Suppressor macrophage treated with lipopolysaccharide for 4 hours (primary cell): ENCODE measurements at regions not wholly inside any gene's neighbourhood (a gene's known extent, or its start where the extent isn't known, plus 50 kb on each side); places are given as distances from the start of the nearest gene placed in this dataset.

Experiments
- DNase-seq: peaks from one replicate; pipeline ENCODE4 v3.0.0-alpha.2; 2020

GRCh38 chr10:130809181-130809580 lies 502.3 kb downstream of the TCERG1L start:
- no peak for DNase-seq

GRCh38 chr10:130809761-130810515 lies 501.6 kb downstream of the TCERG1L start:
- DNase-seq, result no peak

- no peak for DNase-seq
These were observed 500.7 kb downstream of the TCERG1L start for GRCh38 chr10:130810856-130811255.

DNA sequence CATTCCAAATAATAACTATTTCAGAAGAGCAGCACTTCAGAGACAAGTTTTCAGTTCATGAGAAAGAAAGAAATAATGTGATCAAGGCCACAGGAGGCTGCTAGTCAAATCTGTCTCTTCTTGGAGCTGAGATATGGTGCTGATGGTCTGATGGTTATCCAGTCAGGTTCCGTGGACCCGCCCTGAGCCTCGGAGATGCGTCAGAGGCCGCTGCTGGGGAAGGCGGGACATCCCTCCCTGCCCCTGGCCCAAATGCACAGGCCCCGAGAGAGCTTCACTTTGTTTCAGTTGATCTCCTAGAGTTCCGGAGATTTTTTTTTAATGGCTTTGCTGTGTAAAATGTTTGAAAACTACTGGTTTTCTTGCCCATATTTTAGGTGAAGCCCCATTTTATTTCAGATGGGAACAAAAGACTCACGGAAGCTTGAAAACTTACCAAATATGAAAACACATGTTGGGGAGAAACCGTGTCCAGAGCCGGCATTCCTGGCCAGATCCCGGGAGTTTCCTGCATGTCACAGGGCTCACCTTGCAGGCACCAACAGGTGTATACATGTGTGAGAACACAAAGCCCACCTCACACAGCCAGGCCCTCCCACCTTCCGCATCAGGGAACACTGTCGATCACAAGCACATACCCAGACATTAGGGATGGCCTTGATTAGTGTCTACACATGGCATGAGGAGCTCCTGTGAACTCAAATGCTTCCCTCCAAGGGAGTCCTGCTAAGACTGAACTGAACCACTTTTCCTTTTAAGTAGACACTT lies 499.0 kb downstream of the TCERG1L start:
- no peak for DNase-seq

DNA sequence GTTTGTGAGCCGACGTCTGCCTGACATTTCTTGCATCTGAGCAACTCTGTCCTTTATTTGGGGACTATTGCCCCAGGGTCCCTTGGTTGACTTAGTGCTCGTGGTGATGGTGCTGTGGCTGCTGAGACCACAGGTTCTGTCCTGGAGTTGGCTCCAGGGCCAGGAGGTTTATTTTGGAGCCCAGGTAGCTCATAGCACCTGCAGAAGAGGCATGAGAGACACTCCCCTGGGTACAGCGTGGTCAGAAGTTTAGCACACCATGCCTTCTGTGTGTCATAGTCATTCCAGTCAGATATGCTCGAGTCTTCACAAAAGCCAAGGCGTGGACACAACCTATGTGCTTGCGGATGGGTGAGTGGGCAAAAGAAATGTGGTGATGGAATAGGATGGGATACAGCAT lies 496.9 kb downstream of the TCERG1L start:
- DNase-seq, result no peak

DNA sequence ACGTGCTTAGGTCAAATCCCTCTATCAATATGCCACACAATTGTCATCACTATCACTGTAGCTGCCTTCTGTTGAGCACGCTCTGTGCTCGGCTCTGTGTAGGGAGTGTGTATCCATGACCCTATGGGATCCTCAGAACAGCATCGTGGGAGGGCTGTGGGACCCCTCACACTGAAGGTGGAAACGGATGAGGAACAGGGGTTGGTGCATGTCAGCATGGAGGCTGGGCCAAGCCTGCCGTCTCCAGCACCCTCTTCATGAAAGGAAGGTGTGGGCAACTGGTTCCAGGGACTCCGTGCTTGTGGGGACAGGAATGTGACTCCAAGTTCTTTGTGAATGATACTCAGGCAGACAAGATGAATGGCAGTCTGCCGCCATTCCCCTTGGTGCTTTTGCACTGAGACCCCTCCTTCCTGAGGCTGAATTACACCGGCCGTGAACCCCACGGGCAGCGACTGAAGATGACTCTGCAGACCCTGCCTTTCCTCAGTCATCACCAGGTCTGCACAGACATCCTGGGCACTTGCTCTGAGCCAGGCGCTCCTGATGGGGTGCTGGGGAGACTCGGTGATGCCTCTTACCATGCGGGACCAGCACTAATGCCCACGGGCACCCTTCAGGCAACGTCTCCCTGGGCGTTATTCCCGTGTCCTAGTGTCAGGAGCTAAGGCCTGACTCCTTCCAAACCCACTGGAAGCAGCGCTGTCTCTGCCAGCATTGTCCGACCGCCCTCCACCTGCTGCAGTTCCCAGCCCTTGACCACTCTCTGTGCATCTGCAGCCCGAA lies 495.2 kb downstream of the TCERG1L start:
- no peak for DNase-seq

DNA sequence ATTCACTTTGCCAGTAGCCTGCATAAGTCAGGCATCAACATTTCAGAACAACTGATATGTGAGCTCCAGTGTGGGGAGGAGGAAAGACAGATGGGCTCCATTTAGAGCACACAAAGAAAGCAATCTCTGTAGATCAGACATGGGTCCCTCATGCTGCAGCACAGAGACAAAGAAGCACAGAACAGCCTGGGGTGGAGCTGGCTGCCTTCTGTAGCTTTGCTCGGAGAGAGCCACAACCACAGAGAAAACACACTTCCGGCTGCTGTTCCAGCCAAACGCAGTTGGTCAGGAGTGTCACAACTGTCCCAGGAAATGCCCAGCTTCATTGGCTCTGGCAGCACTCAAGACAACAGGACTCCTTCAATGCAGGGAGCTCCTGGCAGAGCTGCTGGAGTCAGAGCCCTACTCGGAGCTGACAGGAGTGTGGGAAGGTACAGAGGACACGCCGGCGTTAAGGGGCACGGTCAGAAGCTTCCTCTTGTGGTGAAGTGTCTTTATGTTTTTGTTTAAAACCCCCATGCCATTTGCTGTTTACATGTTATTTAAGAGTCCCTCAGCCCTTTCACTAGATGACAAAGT lies 494.4 kb downstream of the TCERG1L start:
- no peak for DNase-seq

DNA sequence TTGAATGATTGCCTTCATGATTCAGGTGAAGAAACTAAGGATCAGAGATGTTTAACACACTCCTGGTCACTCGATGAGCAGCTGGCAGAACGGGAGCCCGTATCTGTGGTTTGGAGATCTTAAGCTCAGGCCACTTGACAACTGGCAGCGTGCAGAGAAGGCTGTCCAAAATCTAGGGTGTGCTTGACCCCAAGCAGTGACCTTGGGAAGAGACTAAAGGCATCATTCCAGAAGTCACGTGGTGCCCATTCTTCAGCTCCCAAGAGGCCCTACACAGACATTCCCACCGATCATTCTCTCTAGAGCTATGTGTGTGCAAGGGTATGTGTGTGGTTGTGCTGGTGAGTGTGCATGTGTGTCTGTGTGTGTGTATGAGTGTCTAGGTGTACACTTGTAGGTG lies 493.8 kb downstream of the TCERG1L start:
- DNase-seq, result no peak

- no peak for DNase-seq
These were observed 490.5 kb downstream of the TCERG1L start for GRCh38 chr10:130820880-130821482.

DNA sequence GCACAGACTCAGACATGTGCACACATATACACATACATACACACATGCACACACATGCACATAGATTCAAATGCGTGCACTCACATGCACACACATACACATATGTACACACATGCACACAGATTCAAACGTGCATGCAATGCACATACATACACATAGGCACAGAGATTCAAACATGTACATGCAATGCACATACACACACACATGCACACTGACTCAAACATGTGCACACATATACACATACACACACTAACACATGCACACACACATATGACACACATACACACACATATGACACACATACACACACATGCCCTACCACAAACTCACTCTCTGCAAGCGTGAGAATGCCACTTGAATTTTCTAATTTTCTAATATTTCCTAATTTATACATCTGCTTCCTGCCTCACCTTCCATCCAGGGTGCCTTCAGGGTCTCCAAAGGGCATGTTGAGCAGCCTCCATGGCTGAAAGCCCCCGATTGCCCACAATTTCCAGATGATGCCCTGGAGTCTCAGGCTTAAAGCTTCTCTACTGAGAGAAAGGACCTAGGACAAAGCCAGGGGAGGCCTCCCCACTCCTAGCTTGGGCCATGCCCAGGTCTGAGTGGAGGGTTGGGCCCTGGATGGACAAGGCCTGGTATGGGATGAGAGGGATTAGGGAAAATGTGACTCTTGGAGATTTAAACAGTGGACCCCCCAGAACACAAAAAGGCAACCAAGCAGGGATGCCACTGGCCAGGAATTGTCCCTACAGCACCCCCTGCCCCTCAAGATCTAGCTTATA lies 487.1 kb downstream of the TCERG1L start:
- no peak for DNase-seq

DNA sequence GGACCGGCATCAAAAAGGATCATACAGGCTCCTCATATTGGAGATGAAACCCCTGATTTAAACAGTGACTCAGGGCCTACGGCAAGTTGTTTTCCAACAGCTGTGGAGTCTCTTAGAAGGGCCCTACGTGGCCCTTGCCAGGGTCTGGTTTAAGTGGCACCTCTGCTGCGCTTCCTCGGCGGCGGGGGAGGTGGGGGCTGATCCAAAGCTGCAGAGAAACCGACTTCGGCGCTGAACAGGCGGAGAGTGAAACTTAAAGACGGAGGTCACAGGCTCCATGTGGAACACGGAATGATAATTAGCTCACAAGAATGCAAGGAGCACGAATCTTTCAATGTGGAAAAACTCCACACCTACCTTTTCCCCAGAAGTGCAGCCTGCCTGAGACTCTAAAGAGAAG lies 477.9 kb downstream of the TCERG1L start:
- DNase-seq, result no peak

DNA sequence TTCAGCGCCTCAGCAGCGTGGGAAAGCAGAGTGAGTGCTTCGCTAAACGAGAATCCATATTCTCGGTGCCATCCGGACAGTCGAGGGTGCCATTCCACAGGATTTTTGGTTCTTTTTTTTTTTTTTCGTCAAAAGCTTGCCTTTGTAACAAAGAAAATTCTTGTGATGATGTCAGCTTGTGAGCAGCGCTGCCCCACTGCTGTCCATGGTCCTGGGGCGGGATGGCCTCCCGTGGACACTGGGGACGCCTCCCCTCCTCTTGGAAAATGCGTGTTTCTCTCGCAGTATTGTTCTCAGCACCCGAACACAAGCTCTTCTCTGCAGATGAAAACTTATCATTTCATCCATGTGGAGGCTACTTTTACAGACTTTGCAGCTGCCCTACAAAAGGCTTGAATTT lies 477.4 kb downstream of the TCERG1L start:
- DNase-seq, result no peak

DNA sequence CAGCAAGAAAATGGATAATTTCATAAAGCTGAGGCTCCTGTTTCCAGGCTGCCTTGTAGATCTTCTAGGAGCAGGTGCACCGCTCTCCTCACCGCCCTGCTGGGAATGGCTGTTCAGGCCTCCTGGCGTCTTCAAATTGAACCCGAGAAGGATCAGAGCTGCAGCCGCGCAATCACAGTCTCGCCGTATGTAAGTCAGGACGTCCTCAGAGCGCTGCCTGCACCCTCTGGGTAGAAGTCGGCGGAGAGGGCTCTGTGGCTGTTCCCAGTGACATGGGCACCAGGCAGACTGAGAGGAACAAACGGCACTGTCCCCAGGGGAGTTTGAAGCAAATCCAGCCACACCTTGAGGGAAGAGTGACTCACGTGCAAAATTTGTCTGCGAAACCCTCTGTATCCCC lies 476.9 kb downstream of the TCERG1L start:
- DNase-seq, result no peak

DNA sequence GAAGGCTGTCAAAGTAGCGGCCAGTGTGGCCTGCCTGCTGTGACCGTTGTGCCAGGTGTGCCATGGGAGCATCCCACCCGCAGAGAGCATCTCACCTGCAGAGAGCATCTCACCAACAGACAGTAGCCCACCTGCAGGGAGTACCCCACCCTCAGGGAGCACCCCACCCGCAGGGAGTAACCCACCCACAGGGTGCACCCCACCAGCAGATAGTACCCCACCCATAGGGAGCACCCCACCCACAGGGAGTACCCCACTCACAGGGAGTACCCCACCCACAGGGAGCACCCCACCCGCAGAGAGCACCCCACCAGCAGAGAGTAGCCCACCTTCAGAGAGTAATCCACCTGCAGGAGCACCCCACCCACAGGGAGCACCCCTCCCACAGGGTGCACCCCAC lies 476.5 kb downstream of the TCERG1L start:
- no peak for DNase-seq

DNA sequence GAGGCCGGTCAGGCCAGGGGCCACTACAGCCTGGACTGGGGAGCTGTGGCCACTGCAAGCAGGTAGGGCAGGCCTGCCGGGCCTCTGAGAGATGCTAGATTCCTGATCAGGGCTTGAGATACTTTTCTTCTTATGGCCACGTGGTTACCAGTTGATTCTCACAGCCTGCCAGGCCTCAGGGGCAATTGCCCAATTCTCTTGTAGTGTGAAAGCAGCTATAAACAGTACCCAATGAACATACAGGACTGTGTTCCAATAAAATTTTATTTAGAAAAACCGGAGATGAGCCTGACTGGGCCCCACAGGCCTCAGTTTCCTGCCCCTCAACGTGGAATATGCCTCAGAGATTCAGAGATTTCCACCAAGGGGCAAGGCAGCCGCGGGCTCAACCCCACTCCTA lies 475.2 kb downstream of the TCERG1L start:
- no peak for DNase-seq

- no peak for DNase-seq
These were observed 468.4 kb downstream of the TCERG1L start for GRCh38 chr10:130843051-130843653.

GRCh38 chr10:130844310-130844709 lies 467.2 kb downstream of the TCERG1L start:
- no peak for DNase-seq

DNA sequence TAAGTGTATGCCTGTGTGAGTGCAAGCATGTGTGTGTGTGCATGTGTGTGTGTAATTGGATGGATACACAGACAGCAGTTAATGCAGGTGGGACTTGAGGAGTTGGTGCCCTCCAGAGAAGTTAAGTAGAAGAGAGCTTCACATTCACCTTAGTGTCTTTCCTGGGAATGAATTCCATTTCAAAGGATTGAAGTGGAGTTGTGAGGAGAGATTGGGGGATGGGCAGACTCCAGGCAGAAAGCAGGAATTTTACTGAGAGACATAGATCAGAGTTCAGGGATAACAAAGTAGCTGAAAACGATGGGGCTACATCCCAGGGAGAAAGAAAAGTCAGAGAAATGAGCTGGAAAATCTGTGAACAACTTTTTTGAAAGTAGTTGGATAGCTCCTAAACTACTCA lies 464.4 kb downstream of the TCERG1L start:
- no peak for DNase-seq

DNA sequence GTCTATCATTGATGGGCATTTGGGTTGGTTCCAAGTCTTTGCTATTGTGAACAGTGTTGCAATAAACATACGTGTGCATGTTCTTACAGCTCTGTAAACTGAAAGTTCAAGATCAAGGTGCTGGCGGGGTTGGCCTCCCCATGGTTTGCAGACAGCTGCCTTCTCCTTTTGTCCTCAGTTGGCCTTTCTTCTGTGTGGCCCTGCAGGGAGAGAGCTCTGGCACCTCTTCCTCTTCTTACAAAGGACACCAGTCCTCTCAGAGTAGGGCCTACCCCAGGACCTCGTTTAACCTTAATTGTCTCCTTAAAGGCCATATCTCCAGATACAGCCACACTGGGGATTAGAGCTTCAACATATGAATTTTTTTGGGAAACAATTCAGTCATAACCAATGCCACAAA lies 462.7 kb downstream of the TCERG1L start:
- DNase-seq, result no peak

GRCh38 chr10:130854151-130854550 lies 457.4 kb downstream of the TCERG1L start:
- DNase-seq, result no peak

DNA sequence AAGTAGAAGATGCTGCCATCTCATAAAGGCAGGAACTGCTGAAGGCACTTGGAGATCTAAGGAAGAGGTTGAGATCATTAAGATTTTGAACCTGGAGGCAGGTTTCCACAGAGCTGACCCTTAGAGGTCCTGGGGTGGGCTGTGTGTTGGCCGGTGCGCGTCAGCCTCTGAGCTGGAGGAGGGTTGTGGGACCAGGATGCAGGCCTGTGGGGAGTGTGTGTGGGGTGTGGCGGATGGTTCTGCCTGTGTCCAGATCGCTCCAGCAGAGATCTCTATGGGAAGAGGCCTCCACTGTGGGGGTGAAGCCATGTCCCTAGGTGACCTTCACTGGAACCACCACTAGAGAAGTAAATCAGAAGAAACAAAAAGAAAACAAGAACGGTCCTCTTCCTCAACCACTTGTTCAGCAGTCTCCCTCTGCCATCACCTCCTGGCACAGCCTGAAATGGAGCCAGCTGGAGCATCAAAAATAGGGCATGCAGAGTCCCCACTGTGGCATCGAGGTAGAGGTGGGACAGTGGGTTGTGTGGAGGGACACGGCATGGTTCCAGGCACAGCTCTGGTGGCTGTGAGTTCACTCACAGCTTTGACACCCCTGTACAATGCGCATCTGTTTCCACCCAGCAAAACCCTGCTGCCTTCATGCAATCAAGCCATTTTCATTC lies 453.8 kb downstream of the TCERG1L start:
- no peak for DNase-seq
